ENCODE measurements at regions not wholly inside any gene's neighbourhood (a gene's known extent, or its start where the extent isn't known, plus 50 kb on each side); places are given as distances from the start of the nearest gene placed in this dataset.

DNA sequence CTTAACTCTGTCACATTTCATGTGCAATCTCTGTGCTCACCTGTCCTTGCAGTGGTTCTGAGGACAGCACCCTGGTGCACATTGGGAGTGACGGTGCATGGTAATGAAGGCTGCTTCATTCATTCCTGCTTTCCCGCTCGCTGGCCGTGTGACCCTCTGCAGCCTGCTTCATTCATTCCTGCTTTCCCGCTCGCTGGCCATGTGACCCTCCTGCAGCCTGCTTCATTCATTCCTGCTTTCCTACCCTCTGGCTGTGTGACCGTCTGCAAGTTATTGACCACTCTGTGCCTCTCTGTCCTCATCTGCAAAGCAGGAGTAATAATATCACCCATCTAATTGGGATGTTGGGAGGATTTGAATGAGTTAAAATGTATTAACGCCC, 189.1 kb upstream of the TMEM132C start:
- no peak for DNase-seq
- H3K36me3 Mint-ChIP-seq (ENCODE audit: low read depth) = no peaks in the 10 kb centered on the region
- no peaks in the 10 kb centered on the region for H3K27me3 Mint-ChIP-seq
- ATAC-seq = no peak
- intact Hi-C loops (cut with micrococcal nuclease) = no loop called here
- TF ChIP-seq CTCF (IDR thresholded peaks at IDR 0.05) = no peak
- no peaks in the 10 kb centered on the region for H3K4me1 Mint-ChIP-seq (ENCODE audit: low read depth)
- H3K9me3 Mint-ChIP-seq = no peaks in the 10 kb centered on the region
- no peak overlapping the region for H3K27ac Mint-ChIP-seq
- CTCF ChIA-PET = no interaction called here
- POLR2A ChIA-PET = no interaction called here
- H3K4me3 Mint-ChIP-seq = no peak overlapping the region

- Mint-ChIP-seq H3K4me1 (ENCODE audit: low read depth) (no peaks in the 10 kb centered on the region), H3K9me3 (no peaks in the 10 kb centered on the region), H3K4me3 (no peak overlapping the region), H3K27me3 (no peaks in the 10 kb centered on the region), H3K27ac (no peak overlapping the region), H3K36me3 (ENCODE audit: low read depth) (no peaks in the 10 kb centered on the region)
- POLR2A ChIA-PET = no interaction called here
- ATAC-seq (no peak), DNase-seq (no peak)
- TF ChIP-seq CTCF (IDR thresholded peaks at IDR 0.05) = no peak
- intact Hi-C loops (cut with micrococcal nuclease) = no loop called here
- CTCF ChIA-PET = interaction anchor here (0.8 kb wide), 1 partner anchor 9 kb away, joined by 3 read pairs; no protein-coding TSS in a partner anchor
These were observed 188.5 kb upstream of the TMEM132C start for GRCh38 chr12:128078301-128078971.

DNA sequence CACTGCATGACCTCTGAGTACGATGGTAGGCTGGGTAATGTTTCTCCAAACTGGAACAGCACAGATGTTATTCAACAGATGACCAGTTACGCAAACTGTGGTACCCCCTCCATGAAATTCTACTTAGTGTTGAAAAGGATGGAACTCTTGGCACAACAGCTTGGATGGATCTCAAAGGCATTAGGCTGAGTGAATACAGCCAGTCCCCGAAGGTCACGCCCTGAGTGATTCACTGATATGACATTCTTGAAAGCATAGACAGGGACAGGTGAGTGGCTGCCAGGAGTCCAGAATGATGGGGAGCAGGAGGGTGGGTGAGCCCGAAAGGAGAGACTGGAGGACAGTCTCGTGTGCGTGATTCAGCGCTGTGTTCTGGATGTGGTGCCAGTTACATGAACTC, 187.5 kb upstream of the TMEM132C start:
- H3K9me3 Mint-ChIP-seq = no peaks in the 10 kb centered on the region
- H3K4me3 Mint-ChIP-seq = no peak overlapping the region

GRCh38 chr12:128083132-128083729, 183.7 kb upstream of the TMEM132C start:
- H3K36me3 Mint-ChIP-seq (ENCODE audit: low read depth) = no peaks in the 10 kb centered on the region

More for the DNA sequence above, 187.5 kb upstream of the TMEM132C start:
- no peaks in the 10 kb centered on the region for H3K4me1 Mint-ChIP-seq (ENCODE audit: low read depth)
- CTCF ChIA-PET = no interaction called here
- POLR2A ChIA-PET = no interaction called here
- no peak overlapping the region for H3K27ac Mint-ChIP-seq
- intact Hi-C loops (cut with micrococcal nuclease) = no loop called here
- H3K27me3 Mint-ChIP-seq = no peaks in the 10 kb centered on the region
- no peak for DNase-seq
- no peak for ATAC-seq
- TF ChIP-seq CTCF (IDR thresholded peaks at IDR 0.05) = no peak
- H3K36me3 Mint-ChIP-seq (ENCODE audit: low read depth) = no peaks in the 10 kb centered on the region

More at GRCh38 chr12:128083132-128083729, 183.7 kb upstream of the TMEM132C start:
- Mint-ChIP-seq H3K27ac (no peak overlapping the region), H3K9me3 (no peaks in the 10 kb centered on the region), H3K4me1 (ENCODE audit: low read depth) (no peaks in the 10 kb centered on the region), H3K4me3 (no peak overlapping the region), H3K27me3 (no peaks in the 10 kb centered on the region)
- no peak for ATAC-seq
- DNase-seq = no peak
- POLR2A ChIA-PET = no interaction called here
- CTCF ChIA-PET = no interaction called here
- intact Hi-C loops (cut with micrococcal nuclease) = no loop called here
- no peak for TF ChIP-seq CTCF (IDR thresholded peaks at IDR 0.05)
